Testis (tissue), 2 donors: ENCODE measurements at regions not wholly inside any gene's neighbourhood (a gene's known extent, or its start where the extent isn't known, plus 50 kb on each side); places are given as distances from the start of the nearest gene placed in this dataset.

Experiments
- CTCF ChIP-seq, 3 experiments: fragments of 450-650 bp in 2 of 3; fragments of 200-600 bp in 1 of 3; sonication (generic) in 1 of 3; IDR thresholded peaks; one replicate each; pipeline ENCODE4 v1.5.1; 2016 to 2019; ENCODE audit warnings: antibody characterized with exemption in 3 of 3, mild to moderate bottlenecking in 2 of 3, moderate library complexity in 1 of 3
- POLR2A ChIP-seq: fragments of 450-650 bp; IDR thresholded peaks from one replicate; pipeline ENCODE4 v1.6.1; 2017; ENCODE audit warnings: antibody characterized with exemption, mild to moderate bottlenecking, moderate library complexity

- TF ChIP-seq CTCF (IDR thresholded peaks at IDR 0.05) (no peak), POLR2A (no peak)
Observed at GRCh38 chr17:20784100-20784665, 204.7 kb downstream of the CDRT15L2 start.
